HT1080 (cell line): ENCODE measurements at regions not wholly inside any gene's neighbourhood (a gene's known extent, or its start where the extent isn't known, plus 50 kb on each side); places are given as distances from the start of the nearest gene placed in this dataset.
A peak's percentile ranks its signal among the peaks of the same experiment; 100 is the strongest.

Experiments
- DNase-seq: peaks from one replicate; pipeline ENCODE4 v3.0.0-alpha.2; 2015; ENCODE audit warnings: low read depth

DNA sequence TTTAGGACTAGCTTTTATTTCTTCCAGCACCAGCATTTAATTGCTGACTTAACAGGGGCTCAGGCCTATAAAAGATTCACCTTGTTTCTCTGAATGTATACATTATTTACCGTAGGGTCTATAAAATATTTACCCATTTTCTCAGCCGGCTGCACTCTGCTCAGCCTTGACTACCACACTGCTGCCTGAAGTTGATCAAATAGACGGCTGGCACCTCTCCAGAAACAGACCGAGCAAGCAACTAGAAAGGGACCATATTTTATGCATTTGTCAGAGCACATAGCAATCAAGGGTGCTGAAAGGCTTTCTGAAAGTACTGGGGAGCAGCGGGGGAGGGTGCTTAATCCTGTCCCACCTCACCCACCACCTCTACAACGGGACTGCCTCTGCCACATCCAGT, 64.7 kb upstream of the FGGY start:
- DNase-seq = no peak

- DNase-seq = no peak
Observed at GRCh38 chr1:59233444-59233843, 63.5 kb upstream of the FGGY start.

DNA sequence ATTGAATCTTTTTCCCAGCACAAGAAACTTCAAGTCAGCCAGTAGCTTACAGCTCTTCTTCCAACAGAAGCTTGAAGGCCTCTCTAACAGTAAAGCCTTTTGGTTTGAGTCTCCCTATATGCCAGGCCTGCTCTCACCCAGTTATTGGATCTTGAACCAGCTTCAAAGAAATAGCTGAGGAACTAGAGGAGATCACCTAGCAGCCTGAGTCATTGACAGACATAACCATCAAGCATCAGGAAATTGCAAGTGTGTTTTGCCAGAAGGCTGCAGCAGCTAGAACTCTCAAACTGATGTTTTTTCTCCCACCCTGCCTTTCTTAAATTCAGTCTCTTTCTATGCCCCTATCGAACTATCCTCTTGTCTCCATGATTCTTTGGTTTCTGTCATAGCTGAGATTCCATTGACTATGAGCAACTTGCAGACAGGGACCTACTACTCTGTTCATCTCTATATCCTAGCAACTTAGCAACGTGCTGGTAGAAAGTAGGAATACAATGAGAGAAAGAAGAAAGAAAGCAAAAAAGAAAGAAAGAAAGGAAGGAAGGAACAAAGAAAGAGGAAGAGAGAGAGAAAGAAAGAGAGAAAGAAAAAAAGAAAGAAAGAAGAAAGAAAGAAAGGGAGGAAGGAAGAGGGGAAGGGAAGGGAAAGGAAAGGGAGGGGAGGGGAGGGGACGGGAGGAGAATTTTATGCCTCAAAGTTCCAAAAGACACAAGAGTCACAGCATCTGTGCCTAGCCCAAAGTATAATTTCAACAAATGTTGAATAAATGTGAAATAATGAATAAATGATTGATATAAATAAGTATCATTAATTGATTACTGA, 60.0 kb upstream of the FGGY start:
- DNase-seq = peak; percentile 22

GRCh38 chr1:59237900-59238299, 59.0 kb upstream of the FGGY start:
- peak; percentile 51 for DNase-seq

- DNase-seq = no peak
Observed at GRCh38 chr1:59238333-59238934, 58.5 kb upstream of the FGGY start.

DNA sequence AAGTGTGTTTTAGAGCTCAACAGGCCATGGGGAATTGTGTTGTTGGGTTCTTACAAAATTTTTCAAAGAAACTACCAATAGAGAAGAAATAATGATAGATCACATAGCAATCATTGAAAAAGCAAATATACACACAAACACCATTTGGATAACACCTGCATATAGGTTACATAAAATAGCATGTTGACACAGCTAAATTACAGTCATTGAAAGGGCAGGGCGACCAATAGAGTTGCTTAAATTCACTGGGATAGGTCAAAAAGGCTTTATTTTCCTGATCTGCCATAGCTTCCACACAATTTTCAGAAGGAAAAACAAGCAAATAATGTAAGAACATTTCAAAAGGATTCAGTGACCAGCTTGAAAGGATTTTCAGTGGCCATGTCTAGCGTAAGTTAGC, 57.9 kb upstream of the FGGY start:
- DNase-seq = no peak

- no peak for DNase-seq
Observed at GRCh38 chr1:59241909-59242308, 55.0 kb upstream of the FGGY start.

DNA sequence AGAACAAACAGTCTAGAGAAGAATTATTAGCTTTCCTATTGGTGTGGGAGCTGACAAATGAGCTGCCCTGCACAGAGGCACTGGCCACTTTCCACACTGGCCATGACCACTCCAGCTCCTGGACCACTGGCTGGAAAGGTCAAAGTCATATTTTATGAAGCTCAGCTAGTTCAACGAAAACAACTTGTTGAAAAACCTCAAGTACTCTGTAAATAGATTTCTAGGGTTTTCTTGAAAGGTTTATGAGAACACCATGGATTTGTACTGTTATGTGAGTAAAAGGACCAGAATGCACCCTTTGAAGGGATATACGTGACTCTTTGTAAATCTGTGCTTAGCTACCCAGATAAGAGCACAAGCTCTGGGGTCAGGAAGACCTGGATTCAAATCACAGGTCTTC, 54.5 kb upstream of the FGGY start:
- no peak for DNase-seq

- no peak for DNase-seq
Observed at GRCh38 chr1:59243550-59243949, 53.3 kb upstream of the FGGY start.

DNA sequence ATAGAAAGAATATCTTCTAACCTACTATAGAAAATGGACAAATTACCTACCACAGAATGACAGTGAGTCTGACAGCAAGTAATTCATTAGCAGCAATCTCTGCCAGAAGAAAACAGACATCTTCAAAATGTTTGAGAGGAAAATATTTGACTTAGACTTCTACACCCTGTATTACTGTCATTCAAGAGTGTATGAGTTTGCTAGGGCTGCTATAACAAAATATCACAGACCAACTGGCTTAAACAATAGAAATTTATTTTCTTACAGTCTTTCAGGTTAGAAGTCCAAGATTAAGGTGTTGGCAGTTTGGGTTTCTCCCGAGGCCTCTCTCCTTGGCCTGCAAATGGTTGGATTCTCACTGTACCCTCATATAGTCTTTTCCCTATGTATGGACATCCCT, 52.9 kb upstream of the FGGY start:
- no peak for DNase-seq

DNA sequence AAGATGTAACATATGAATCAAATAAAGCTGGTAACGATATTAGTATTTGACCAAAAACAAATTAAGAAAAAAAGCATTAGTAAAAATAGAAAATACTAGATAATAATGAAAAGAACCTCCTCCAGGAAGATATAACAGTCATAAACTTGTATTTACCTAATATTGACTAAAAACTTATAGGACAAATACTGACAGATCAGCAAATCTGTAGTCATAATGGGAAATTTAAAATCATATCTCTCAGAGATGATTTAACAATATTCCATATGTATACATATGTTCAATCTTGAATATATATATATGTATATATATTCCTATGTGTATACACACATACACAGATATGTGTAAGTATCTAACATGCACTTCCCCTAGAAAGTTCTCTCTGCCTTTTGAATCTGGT, 52.0 kb upstream of the FGGY start:
- no peak for DNase-seq
